CD4-positive, alpha-beta T cell treated with Interleukin-15 for 4 hours (primary cell): ENCODE measurements at regions not wholly inside any gene's neighbourhood (a gene's known extent, or its start where the extent isn't known, plus 50 kb on each side); places are given as distances from the start of the nearest gene placed in this dataset.
"Not testable (repeated sequence)": the region's sequence is repeated elsewhere in the genome, so short reads cannot be mapped to it uniquely, and the experiment has no call there.

Experiments used
- DNase-seq: peaks from one replicate; pipeline ENCODE4 v3.0.0-alpha.2; 2020; ENCODE audit warnings: low spot score

DNA sequence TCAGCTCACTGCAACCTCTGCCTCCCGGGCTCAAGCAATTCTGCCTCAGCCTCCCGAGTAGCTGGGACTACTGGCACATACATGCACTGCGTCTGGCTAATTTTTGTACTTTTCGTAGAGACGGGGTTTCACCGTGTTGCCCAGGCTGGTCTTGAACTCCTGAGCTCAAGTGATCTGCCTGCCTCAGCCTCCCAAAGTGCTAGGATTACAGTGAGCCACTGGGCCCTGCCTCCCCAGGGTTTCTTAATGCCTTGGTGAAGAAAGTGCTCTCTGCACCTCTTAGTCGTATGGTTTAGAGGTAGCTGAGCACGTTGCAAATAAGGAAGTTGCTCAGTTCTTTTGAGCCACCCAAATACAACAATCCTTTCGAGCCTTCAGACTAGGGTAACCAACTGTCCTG, 1098.5 kb downstream of the TBC1D22A start:
- not testable (repeated sequence) for DNase-seq

DNA sequence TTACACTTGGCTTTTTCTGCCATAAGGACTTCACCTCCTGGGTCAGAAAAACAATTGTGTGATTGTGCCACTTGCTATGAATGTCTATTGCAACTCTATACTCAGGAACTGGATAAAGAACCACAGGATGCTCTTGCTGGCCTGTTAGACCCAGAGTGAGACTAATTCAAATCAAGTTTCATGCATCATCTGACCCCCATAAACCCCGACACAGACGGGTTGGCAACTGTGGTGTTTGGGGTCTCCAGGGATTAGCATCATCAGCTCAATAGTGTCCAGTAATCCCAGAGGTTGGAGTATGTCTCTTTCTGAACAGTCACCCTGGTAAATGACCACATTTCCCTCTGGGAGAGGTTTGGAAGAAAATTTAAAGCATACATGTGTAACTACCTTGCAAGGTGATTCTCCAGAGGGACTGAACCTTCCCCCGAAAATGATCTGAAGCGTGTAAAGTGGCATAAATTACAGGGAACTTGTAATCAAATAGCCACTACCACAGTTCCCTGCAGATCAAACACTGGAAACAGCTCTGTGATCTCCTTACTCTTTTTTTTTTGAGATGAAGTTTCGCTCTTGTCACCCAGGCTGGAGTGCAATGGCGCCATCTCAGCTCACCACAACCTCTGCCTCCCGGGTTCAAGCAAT, 1097.6 kb downstream of the TBC1D22A start:
- no peak for DNase-seq

DNA sequence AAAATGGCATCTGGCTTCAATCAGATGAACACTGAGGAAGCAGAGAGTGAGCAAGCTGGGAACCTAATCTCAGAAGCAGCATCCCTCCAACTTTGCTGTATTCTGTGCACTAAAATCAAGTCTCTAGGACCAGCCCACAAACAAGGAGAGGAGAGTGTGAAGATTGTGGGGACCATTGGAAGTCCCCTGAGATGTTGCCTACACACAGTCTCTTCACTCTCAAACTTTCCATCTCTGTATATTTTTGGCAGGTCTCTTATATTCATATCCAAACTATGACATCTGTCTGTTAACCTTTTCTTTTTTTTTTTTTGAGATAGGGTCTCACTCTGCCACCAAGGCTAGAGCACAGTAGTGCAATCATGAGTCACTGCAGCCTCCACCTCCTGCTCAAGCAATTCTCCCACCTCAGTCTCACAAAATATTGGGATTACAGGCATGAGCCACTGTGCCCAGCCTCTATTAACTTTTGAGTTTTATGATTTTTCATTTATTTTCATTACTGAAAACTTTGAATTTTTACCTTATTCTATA, 1096.4 kb downstream of the TBC1D22A start:
- DNase-seq, result no peak

DNA sequence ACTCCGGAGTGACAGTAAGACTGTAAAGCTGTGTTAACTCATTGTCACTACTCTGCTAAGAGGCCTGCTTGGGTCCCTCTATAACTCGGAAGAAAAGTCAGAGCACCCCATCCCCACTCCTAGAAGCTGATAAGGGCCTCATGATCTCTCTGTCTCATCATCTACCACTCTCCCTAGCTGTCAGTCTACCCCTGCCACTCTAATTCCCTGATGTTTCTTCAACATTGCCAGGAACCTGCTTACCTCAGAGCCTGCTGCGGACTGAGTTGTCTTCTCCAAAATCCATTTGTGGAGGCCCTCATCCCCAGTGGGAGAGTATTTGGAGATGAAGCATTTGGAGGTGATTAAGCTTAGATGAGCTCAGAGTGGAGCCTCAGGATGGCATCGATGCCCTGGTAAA, 1092.2 kb downstream of the TBC1D22A start:
- DNase-seq, result no peak

DNA sequence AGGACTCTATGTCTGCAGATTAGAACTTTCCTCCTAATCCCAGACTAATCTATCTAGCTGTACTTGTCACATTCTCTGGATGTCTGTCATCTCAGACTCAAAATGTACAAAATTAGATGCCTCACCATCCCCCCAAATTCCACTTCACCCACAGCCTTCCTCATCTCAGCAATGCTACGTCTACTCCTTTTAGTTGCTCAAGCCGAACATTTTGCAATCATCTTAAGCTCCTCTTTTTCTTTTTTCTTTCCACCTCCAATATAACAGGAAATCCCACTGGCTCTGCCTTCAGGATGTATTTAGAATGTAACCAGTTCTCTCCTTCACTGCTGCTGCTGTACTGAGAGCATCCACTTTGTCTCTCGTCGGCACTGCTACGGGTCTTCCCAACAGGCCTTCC, 1091.8 kb downstream of the TBC1D22A start:
- DNase-seq, result no peak

DNA sequence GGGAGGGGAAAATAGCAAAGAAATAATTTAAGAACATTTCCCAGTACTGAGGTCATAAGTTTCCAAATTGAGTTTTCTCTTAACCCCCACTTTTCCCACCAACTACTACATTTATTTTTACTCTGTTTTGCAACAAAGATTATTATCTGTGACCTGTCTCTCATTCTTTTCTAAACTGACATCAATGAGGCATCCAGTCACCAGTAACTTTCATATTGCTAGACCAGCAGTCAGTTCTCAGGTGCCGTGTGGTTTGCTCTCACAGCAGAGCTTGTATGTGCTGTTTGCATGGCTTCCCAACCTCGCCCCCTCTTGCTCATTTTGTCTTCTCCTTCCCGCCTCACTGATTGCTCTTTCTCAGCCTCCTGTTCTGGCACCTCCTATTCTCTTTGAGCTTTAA, 1091.3 kb downstream of the TBC1D22A start:
- DNase-seq, result no peak

DNA sequence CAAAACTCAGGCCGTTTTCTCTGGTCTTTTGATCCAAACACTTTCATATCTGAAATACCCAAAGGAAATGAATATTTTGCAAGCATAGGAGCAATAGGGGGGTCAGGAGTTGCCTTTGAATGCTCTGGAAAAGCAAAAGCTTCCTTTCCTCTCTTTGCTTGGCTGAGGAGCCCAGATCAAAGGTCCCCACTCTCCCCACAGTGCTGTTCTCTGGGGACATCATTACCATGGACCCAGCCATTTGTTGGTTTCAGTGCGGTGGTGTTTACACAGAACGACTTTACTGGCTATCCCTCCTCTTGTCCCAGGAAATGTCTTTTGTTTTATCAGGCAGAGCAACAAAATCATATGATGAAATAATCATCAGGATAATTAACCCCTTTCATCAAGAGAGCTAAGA, 1089.1 kb downstream of the TBC1D22A start:
- DNase-seq, result no peak

DNA sequence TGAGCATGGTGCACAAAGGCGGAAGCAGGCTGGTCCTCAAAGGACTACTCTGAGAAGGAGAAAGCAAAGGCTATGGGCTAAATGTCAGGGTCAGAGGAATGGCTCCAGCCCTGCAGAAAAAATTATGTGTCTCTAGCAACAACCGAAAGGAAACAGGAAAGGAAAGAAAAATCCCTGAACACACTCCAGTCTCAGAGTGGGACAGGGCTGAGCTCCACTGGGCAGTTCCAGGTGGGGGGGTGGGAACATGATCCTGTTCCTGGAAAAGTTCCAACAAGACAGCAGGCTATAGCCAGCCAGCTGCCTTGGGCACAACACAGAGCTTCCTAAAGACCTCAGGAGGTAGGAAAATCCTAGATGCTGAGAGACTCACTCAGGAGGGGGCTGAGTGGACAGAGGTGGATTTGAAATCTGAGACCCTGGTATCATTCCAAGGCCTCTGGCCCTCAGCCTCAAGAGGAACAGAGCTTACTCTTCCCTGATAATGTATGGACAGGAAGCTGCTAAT, 1088.2 kb downstream of the TBC1D22A start:
- no peak for DNase-seq

DNA sequence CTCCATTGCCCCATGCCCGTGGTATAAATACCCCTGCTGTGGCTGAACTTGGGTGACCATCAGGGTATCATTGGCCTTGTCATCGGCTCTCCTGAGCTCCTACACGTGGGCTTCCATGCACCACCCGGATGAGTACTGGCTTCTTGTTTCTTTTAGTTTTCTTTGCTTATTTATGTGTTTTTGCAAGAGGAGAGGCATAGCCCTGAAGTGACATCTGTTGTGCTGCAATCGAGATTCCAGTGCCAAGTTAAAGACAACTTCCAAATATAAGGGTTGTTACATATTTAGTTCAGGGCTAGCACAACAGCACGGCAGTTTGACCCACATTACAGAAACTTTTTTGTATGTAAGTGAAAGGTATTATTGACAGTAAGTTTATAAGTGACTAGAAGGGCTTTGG, 1087.1 kb downstream of the TBC1D22A start:
- DNase-seq, result no peak

DNA sequence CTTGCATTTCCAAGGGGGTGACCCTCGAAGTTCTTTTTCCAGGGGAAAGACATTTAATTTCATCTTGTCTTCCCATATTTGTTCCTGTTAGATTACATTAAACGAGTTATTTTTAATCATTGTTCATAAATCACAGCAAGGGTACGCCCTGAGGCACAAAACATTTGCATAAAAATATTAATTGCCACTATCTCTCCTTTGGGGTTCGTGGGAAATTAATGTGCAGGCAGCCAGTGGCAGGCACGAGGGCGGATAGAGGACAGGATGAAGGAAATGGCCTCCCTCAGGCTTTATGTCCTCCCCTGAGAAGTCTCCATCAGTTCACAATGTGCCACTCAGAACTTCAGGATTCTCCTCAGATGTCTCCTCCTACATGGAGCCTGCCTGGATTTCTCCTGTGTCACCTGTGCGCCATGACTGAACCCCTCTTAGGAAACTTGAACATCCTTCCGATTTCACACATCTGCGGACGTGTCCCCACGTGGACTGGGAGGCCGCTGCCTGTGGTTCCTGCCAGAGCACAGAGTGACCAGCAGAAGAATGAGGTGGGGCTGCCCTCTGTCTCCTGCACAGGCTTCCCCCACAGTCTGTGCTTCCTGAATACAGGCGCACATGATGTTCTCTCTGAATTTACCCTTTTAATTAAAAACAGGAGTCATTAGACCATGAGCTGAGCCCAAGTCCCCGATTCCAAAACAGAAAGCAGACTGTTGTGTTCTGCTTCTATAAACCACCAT, 1085.9 kb downstream of the TBC1D22A start:
- DNase-seq, result no peak

DNA sequence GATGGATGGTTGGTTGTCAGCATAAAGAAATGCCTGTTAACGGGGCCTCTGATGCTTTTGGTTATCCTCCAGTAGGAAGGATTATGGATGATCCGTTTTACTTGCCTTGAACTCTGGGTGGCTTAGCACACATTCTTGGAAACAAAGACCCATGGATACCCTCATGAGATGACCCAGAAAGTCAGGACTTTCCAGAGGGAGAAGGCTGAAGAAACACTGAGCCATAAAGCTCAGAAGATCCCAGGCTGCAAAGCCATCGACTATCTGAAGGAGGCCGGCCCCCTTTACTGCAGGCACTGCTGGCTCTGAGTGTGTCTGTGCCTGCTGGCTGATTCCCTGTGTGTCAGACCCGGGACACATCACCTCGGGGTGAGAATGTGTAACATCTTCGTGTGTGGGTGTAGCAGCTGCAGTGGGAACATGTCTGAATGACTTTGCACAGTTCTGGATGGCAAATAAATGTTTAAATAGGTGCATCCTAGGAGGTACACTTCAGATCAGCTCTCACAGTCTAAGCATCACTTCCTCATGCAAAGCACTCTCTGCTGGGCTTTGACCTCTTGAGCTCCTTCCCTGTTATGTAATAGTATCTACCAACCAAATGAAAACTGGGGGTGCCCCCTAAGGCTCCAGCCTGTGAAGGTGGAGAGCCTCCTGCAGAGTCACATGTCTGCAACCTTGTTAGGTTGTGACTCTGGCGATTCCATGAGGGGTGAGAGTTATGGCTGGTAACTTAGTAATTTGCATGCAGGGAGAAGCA, 1084.9 kb downstream of the TBC1D22A start:
- DNase-seq, result no peak

DNA sequence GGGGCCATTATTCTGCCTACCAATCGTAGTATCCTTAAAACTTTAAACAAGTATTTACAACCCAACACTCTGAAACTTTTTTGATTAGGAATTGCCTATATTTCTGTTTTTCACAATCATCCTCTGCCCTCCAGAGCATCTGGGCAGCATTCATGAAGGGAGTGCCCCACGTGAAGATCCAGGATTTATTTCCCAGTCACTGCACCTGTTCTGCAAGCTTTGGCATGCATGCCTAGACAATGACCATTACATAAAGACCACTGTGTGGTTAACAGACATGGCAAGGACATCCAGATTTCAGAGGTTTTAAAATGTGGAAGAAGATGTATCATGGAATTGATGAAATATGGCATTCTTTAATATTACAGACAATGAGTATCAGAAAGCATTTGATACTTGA, 1083.8 kb downstream of the TBC1D22A start:
- no peak for DNase-seq

DNA sequence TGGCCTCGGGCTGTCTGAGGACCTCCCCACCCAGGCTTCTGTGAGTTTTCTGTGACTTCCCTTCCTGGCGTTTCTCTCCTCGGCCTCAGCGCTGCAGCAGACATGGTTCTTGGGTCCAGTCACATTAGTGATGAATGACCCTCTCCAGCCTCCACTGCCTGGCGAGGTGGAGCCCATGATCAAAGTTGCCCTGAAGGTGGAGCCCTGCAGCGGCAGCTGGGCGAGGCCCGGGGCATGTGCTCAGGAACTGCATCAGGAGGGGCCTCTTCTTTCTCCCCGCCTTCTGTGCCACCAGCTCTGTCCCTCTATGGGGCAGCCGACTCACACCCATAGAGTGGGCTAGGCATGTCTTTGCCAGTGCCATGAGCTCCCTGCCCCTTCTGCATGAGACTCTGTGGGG, 1079.7 kb downstream of the TBC1D22A start:
- no peak for DNase-seq

DNA sequence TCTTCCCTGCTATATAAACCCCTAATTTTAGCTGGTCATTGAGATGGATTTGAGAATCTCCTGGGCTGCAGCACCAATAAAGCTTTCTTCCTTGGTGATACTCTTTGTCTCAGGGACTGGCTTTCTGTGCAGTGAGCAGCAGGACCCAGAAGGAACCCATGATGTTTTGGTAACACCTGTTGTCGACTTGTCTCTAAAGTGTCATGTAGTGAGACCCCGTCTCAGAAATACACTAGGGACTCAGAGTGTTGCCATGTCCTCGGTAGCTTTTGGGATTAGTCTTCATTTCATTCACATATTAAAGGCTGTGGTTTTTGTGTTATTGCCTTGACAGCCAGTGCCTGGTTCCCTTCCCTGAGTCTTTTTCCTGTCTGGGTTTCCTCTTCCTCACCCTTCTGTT, 1078.7 kb downstream of the TBC1D22A start:
- no peak for DNase-seq

DNA sequence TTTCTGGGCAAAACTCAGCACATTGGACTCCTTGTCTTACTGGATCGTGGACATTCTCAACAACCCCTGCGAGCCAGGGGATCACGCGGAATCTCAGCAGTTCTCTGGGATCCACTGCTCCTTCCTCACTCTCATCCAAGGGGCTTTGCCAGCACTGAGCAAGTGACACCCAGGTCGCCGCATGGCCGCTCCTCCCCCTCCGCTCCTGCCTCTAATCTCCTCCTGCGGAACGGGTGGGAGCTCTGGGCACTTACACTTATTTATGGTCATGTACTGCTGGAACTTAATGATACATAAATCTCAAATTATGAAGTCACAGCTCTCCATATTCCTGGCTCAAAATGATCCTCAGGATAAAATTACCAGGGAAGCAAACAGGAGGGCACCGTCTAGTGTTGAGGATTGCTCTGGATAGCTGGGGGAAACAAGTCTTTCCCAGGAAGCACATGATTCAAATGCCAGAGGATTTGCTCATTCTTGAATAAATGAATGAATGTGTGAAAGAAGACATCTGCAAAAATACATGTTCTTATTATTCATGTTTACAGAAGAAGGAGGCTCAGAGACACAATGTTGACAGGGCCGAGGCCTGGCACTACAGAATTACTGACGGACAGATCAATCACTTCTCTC, 1077.3 kb downstream of the TBC1D22A start:
- no peak for DNase-seq

DNA sequence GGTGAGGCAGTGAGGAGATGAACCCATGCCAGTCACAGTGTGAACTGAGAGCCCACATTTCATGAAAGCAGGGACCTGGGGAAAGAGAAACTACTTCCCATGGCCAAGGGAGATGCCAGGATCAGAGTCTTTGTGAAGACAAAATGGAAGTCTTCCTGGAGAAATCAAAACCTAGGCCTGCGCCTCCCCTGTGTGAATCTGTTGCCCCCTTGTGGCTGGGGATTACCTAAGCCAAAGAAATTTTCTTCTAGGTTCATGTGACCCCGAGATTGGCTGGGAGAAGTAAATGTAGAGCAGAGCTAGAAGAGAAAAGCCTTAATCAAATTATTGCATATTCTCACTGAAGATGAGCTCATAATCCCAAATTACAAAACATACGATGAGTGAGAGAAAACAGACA, 1075.3 kb downstream of the TBC1D22A start:
- DNase-seq, result no peak

DNA sequence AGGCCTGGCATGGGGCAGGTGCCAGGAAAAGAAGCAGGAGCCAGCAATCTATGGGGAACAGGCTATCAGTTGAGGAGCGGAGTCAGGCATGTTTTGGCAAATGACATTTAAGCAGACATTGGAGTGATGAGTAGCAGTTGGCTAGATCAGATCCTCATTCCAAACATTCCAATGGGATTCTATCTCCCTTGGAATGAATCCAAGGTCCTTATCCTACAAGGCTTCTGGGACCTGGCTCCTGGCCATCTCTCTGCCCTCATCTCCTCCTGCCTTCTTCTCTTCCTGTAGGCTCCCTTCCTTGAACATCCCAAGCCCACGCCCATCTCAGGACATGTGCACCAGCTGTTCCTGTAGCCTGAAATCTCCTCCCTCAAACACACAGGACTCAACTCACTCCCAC, 1074.5 kb downstream of the TBC1D22A start:
- DNase-seq, result no peak

DNA sequence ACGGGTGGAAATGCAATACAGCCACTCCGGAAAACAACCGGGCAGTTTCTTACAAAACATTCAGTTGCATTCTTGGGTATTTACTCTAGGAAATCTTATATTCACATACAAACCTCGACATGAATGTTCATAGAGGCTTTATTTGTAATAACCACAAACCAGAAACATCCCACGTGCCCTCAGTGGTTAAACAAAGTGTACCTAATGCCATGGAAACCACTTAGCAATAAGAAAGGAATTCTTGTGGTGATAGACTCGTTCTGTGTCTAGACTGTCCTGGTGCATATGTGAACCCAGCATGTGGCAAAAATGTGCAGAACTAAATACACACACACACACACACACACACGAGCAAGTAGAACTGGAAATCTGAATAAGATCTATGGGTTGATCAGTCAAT, 1073.3 kb downstream of the TBC1D22A start:
- no peak for DNase-seq

DNA sequence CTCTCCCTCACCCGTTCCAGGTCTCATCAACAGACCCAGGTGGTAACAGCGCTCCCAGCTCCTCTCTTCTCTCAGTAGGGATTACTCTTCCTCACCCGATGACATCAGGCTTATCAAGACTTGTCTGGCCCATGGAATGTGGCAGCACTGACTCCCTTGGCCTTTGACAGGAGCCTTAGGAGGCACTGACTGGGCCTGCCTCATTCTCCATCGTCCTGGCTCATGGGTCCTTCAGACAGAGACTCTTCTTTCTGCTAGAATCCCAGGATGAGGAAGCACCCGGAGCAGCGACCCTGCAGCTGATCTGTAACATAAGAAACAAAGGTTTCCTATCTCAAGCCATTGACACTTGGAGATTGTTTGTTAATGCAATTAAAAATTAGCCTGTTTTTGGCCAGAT, 1063.6 kb downstream of the TBC1D22A start:
- no peak for DNase-seq

DNA sequence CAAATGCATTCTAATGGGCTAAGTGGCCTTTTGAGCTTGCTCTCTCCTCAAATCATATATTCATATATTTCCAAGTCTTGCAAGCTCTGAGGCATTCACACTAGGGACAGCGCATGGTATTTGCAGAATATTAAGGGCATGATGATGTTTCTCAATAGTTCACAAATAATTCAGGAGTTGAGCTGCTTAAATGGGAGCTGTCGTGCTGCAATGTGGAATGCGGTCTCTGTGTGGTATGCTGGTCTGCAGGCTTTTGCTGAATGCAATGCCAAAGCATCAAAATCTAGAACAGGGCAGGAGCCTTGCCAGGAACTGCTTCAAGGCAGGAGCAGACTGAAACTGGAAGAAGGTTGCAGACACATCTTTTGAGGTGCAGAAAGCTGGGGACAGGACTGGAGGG, 1060.0 kb downstream of the TBC1D22A start:
- DNase-seq, result no peak

DNA sequence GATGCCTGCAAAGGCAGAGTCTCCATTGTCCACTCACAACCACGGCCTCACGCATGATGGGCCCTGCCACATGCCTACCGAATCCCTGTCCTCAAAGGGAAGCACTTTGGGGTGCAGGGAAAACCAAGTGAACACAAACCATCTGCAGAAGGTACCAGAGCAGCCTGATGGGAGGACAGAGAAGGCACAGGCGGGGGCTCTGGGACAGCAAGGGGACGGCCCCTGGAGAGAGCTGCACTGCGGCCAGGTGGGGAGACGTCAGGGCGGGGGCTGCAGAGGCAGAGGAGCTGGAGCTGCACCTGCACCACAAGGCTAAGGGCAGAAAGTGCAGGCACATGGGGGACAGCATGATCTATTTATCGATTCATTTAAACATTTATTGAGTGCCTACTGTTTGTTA, 1056.0 kb downstream of the TBC1D22A start:
- no peak for DNase-seq

DNA sequence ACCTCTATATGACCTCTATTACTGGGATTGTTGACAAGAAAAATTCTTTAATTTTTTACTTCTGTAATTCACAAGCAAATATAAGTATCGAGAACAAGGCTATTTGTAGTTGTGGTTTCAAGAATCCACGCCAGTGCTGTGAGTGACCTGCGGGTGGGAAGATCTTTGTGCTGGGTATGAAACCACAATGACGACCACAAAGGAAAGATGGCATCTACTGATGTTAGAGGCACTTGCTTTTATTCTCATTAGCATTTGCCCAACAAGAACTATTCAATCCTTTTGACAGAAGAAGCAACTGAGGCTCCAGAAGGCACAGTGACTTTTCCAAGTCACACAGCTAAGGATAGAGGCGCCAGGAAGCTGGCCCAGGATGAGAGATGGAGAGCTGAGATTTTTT, 1054.9 kb downstream of the TBC1D22A start:
- DNase-seq, result no peak
